ENCODE measurements at regions not wholly inside any gene's neighbourhood (a gene's known extent, or its start where the extent isn't known, plus 50 kb on each side); places are given as distances from the start of the nearest gene placed in this dataset.

GRCh38 chr1:80385650-80386049 is 1379.1 kb upstream of the ADGRL4 start:
- TF ChIP-seq CTCF (IDR thresholded peaks at IDR 0.05) (no peak), POLR2A (IDR thresholded peaks at IDR 0.05) (no peak)

Measured in right lobe of liver (tissue), 4 donors.